Psoas muscle (tissue), 7 donors: ENCODE measurements at regions not wholly inside any gene's neighbourhood (a gene's known extent, or its start where the extent isn't known, plus 50 kb on each side); places are given as distances from the start of the nearest gene placed in this dataset.

Source experiments
- ATAC-seq, 4 donors: fragments of 200-7000 bp; cut with Tn5 transposase; one replicate each; pipeline ENCODE4 v1.9.1; 2020; ENCODE audit warnings: moderate library complexity in 3 of 4, mild to moderate bottlenecking in 2 of 4
- DNase-seq, 2 donors: peaks; one replicate each; pipeline ENCODE4 v3.0.0-alpha.2; 2020
- H3K27ac ChIP-seq: fragments of 200-600 bp; one replicate; pipeline ENCODE4 v1.8.0; 2022
- H3K27me3 ChIP-seq, 3 donors: fragments of 200-600 bp in 1 of 3; one replicate each; pipeline versions ENCODE4 v1.6.1 to v1.8.0; 2013 to 2022; ENCODE audit warnings: low read length in 2 of 3, mild to moderate bottlenecking in 2 of 3, moderate library complexity in 1 of 3; ENCODE audit not compliant: insufficient read depth in 3 of 3
- H3K36me3 ChIP-seq, 2 donors: fragments of 200-600 bp in 1 of 2; one replicate each; pipeline versions ENCODE4 v1.6.1 to v1.8.0; 2013 to 2022; ENCODE audit warnings: low read depth in 1 of 2, mild to moderate bottlenecking in 1 of 2, moderate library complexity in 1 of 2; ENCODE audit not compliant: insufficient read depth in 1 of 2
- H3K4me1 ChIP-seq: fragments of 200-600 bp; one replicate; pipeline ENCODE4 v1.8.0; 2022
- H3K4me3 ChIP-seq: fragments of 200-600 bp; one replicate; pipeline ENCODE4 v1.8.0; 2022; ENCODE audit warnings: mild to moderate bottlenecking
- H3K9me3 ChIP-seq: fragments of 200-600 bp; one replicate; pipeline ENCODE4 v1.8.0; 2022
- CTCF ChIP-seq: fragments of 200-600 bp; IDR thresholded peaks from one replicate; pipeline ENCODE4 v1.8.0; 2022; ENCODE audit warnings: antibody characterized with exemption
- WGBS, 3 donors: extraction: QIAGEN DNeasy Blood & Tissue Kit; methylation state at CpG; one replicate each; pipeline versions ENCODE4 v1.1.6 to v1.1.7; 2013; 5-methylcytosine and 5-hydroxymethylcytosine counted together
- intact Hi-C, 2 donors: fragments of 100-400 bp; cut with DNase I; formaldehyde crosslinking; loops; one replicate each; pipeline versions ENCODE4 v1.11.0 to v1.14.2; 2022
- donor health status: healthy with polysubstance abuse.
- donor health status: DM: no; HTN: no; CAD: no; lungs with moderate emphysema.
- donor health status: Bipolar disorder and iron deficiency.
- donor health status: healthy.
- donor health status: DM: yes; HTN: yes; CAD: no.
- donor health status: DM: no; HTN: no; CAD: no.
- donor health status: DM: yes; HTN: yes; CAD: no.

- Histone ChIP-seq H3K4me1 (no peaks in the 10 kb centered on the region), H3K4me3 (no peak overlapping the region), H3K27me3 (no peaks in the 10 kb centered on the region), H3K36me3 (no peaks in the 10 kb centered on the region), H3K9me3 (no peaks in the 10 kb centered on the region), H3K27ac (no peak overlapping the region)
- no peak for DNase-seq
- TF ChIP-seq CTCF, result no peak
- ATAC-seq, result no peak
- 31 to 33% (median 32%) methylated on average over 3 of the region's 3 CpGs for WGBS, 3 donors
- intact Hi-C loops, result no loop called here
Observed at GRCh38 chr12:23098517-23098916, 473.5 kb downstream of the ETNK1 start.

- DNase-seq, result no peak
- 47 to 53% (median 52%) methylated on average over 5 of the region's 5 CpGs for WGBS, 3 donors
Observed at GRCh38 chr12:23099104-23099503, 474.1 kb downstream of the ETNK1 start.

GRCh38 chr12:23099604-23100003 lies 474.6 kb downstream of the ETNK1 start:
- Histone ChIP-seq H3K36me3 (no peaks in the 10 kb centered on the region), H3K27ac (no peak overlapping the region), H3K4me3 (no peak overlapping the region), H3K9me3 (no peaks in the 10 kb centered on the region), H3K4me1 (no peaks in the 10 kb centered on the region), H3K27me3 (no peaks in the 10 kb centered on the region)
- ATAC-seq, result no peak
- no peak for DNase-seq
- intact Hi-C loops, result no loop called here
- no peak for TF ChIP-seq CTCF

More at GRCh38 chr12:23099104-23099503, 474.1 kb downstream of the ETNK1 start:
- intact Hi-C loops, result no loop called here
- no peak for ATAC-seq
- Histone ChIP-seq H3K27me3 (no peaks in the 10 kb centered on the region), H3K9me3 (no peaks in the 10 kb centered on the region), H3K36me3 (no peaks in the 10 kb centered on the region), H3K4me3 (no peak overlapping the region), H3K4me1 (no peaks in the 10 kb centered on the region), H3K27ac (no peak overlapping the region)
- no peak for TF ChIP-seq CTCF

- intact Hi-C loops, result no loop called here
- no peaks in the 10 kb centered on the region for H3K36me3 ChIP-seq
Observed at GRCh38 chr12:23108957-23109356, 484.0 kb downstream of the ETNK1 start.

More at GRCh38 chr12:23108957-23109356, 484.0 kb downstream of the ETNK1 start:
- H3K4me3 ChIP-seq, result no peak overlapping the region
- peaks cover 0 to 2% (median 0%) of the 10 kb centered on the region in 3 donors for H3K27me3 ChIP-seq
- 55 to 58% (median 55%) methylated on average over 4 of the region's 4 CpGs for WGBS, 3 donors
- no peaks in the 10 kb centered on the region for H3K4me1 ChIP-seq
- H3K9me3 ChIP-seq, result no peaks in the 10 kb centered on the region
- TF ChIP-seq CTCF, result no peak
- DNase-seq (no peak), ATAC-seq (no peak)
- no peak overlapping the region for H3K27ac ChIP-seq
